HepG2 (cell line): ENCODE measurements at regions not wholly inside any gene's neighbourhood (a gene's known extent, or its start where the extent isn't known, plus 50 kb on each side); places are given as distances from the start of the nearest gene placed in this dataset.

Experiments used
- EZH2 ChIP-seq: conservative IDR thresholded peaks from 2 replicates; pipeline ENCODE4 v1.6.1; 2012; ENCODE audit warnings: mild to moderate bottlenecking, low read depth, low read length, moderate library complexity
- FOXK1 ChIP-seq: sonication (generic); formaldehyde crosslinking; IDR thresholded peaks from 2 replicates; pipeline ENCODE4 v1.4.0; 2020; ENCODE audit warnings: low read depth, missing genetic modification reagents, borderline replicate concordance
- HMGA1 ChIP-seq: sonication (generic); formaldehyde crosslinking; conservative IDR thresholded peaks from 2 replicates; pipeline ENCODE4 v1.4.0; 2020; ENCODE audit warnings: missing genetic modification reagents
- HOXA5 ChIP-seq: sonication (generic); formaldehyde crosslinking; IDR thresholded peaks from 2 replicates; pipeline ENCODE4 v1.4.0; 2020; ENCODE audit warnings: missing genetic modification reagents
- JUND ChIP-seq: sonication (generic); formaldehyde crosslinking; IDR thresholded peaks from 2 replicates; pipeline ENCODE4 v1.8.0; 2022; ENCODE audit warnings: mild to moderate bottlenecking, missing genetic modification reagents
- PAX8 ChIP-seq: sonication (generic); formaldehyde crosslinking; IDR thresholded peaks from 2 replicates; pipeline ENCODE4 v1.8.0; 2022; ENCODE audit warnings: mild to moderate bottlenecking, missing genetic modification reagents, borderline replicate concordance
- SMARCC2 ChIP-seq: fragments of 450-650 bp; IDR thresholded peaks from 2 replicates; pipeline ENCODE4 v1.6.1; 2017; ENCODE audit warnings: antibody characterized with exemption, mild to moderate bottlenecking
- SOX6 ChIP-seq, 2 experiments: fragments of 450-650 bp in 1 of 2; sonication (generic) in 1 of 2; formaldehyde crosslinking in 1 of 2; IDR thresholded peaks; 2 replicates each; pipeline versions ENCODE4 v1.4.0 to v1.6.1; 2017 to 2020; ENCODE audit warnings: antibody characterized with exemption in 1 of 2, mild to moderate bottlenecking in 1 of 2, missing genetic modification reagents in 1 of 2
- TBL1XR1 ChIP-seq: fragments of 150-350 bp; IDR thresholded peaks from 2 replicates; pipeline ENCODE4 v1.6.1; 2014; ENCODE audit warnings: borderline replicate concordance, low read length; ENCODE audit not compliant: partially characterized antibody
- ZNF407 ChIP-seq: sonication (generic); formaldehyde crosslinking; IDR thresholded peaks from one replicate; pipeline ENCODE4 v1.5.1; 2020; ENCODE audit warnings: mild to moderate bottlenecking, missing genetic modification reagents; ENCODE audit errors: not compliant biosample characterization
- ZNF878 ChIP-seq: sonication (generic); formaldehyde crosslinking; IDR thresholded peaks from 2 replicates; pipeline ENCODE4 v1.8.1; 2023; ENCODE audit warnings: mild to moderate bottlenecking, missing genetic modification reagents, moderate library complexity
- ZSCAN12 ChIP-seq: sonication (generic); formaldehyde crosslinking; IDR thresholded peaks from 2 replicates; pipeline ENCODE4 v1.9.0; 2021; ENCODE audit warnings: mild to moderate bottlenecking, missing genetic modification reagents
- TF ChIP-seq, protein P1 (sequence below): sonication (generic); formaldehyde crosslinking; IDR thresholded peaks from 2 replicates; pipeline ENCODE4 v1.5.0; 2020; ENCODE audit warnings: missing genetic modification reagents
- TF ChIP-seq, protein P2 (sequence below): sonication (generic); formaldehyde crosslinking; IDR thresholded peaks from 2 replicates; pipeline ENCODE4 v1.4.0; 2020; ENCODE audit warnings: missing genetic modification reagents

DNA sequence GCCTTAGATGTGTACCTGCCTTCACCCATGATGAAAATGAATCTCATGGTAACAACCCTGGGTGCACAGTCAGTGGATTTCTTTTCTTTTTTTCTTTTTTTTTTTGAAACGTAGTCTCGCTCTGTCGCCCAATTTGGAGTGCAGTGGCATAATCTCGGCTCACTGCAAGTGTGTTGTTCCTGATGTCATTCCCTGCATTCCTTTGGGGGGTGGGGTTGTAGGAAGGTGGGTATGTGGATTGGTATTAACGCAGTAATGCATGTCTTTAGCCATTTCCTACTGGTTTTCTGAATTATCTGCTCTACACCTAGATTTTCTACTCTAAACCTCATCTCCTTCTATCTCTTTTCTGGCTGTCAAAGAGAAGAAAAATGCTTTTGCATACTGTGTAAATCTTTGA is 146.6 kb downstream of the RNF144B start:
- TF ChIP-seq ZSCAN12 (CRISPR knock-in tag) (no peak), FOXK1 (CRISPR knock-in tag) (no peak), HMGA1 (no peak), ZNF878 (CRISPR knock-in tag) (no peak), TBL1XR1 (no peak), SOX6 (IDR thresholded peaks at IDR 0.05) (no peak), SOX6 (CRISPR knock-in tag; IDR thresholded peaks at IDR 0.05) (no peak), ZNF407 (CRISPR knock-in tag) (no peak), EZH2 (no peak), PAX8 (CRISPR knock-in tag) (no peak), HOXA5 (no peak), SMARCC2 (no peak), JUND (CRISPR knock-in tag) (no peak)
- TF ChIP-seq, protein P1, sequence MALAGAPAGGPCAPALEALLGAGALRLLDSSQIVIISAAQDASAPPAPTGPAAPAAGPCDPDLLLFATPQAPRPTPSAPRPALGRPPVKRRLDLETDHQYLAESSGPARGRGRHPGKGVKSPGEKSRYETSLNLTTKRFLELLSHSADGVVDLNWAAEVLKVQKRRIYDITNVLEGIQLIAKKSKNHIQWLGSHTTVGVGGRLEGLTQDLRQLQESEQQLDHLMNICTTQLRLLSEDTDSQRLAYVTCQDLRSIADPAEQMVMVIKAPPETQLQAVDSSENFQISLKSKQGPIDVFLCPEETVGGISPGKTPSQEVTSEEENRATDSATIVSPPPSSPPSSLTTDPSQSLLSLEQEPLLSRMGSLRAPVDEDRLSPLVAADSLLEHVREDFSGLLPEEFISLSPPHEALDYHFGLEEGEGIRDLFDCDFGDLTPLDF (CRISPR knock-in tag): no peak
- TF ChIP-seq, protein P2, sequence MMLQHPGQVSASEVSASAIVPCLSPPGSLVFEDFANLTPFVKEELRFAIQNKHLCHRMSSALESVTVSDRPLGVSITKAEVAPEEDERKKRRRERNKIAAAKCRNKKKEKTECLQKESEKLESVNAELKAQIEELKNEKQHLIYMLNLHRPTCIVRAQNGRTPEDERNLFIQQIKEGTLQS (CRISPR knock-in tag): no peak
